ENCODE measurements at regions not wholly inside any gene's neighbourhood (a gene's known extent, or its start where the extent isn't known, plus 50 kb on each side); places are given as distances from the start of the nearest gene placed in this dataset.
A peak's percentile ranks its signal among the peaks of the same experiment; 100 is the strongest.

DNA sequence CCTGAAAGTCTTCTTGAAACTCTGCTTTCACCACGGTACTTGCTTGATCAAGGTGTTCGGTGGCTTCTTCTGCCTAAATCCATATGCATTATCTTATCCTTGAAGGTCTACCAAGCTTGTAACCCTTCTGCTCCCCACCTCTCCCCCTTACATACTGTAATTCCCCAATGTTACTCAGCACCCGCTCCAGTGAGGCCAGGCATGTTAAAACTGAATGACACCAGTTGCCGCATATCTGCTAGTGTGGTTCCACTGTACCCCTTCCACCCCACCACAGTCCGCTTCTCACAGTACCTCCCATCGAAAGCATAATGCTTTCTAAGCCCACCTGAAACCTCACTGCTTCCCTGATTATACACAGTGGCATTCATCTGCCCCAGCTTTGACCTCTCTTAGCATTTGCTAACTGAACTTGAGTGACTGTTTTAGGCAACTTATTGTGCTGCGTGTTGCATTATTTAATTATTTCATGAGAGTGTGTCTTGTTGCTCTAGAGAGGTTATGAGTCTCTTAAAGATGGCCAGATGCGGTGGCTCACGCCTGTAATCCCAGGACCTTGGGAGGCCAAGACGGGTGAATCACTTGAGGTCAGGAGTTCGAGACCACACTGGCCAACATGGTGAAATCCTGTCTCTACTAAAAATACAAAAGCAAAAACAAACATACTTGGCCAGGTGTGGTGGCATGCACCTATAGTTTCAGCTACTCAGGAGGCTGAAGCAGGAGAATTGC, 87.6 kb upstream of the MBNL2 start:
- DNase-seq (ENCODE audit: low read depth), result peak; percentile 52

DNA sequence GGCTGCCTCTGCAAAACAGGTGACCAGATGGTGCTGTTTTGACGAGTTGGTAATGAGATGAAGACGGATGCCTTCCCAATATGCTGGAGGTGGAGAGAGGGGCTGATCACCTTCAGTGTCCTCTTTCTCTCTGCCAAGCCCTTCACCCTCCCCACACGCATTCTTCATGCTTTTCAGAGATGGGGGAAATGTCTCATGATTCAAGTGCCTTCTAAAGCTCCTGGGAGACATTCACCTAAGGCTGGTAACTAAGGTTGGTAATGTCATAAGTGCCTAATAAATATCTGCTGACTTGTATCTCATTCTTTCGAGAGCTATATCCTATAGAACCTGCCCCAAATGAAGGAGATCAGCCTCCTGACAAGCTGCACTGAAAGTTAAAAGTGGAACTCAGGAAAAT, 86.2 kb upstream of the MBNL2 start:
- no peak for DNase-seq (ENCODE audit: low read depth)

DNA sequence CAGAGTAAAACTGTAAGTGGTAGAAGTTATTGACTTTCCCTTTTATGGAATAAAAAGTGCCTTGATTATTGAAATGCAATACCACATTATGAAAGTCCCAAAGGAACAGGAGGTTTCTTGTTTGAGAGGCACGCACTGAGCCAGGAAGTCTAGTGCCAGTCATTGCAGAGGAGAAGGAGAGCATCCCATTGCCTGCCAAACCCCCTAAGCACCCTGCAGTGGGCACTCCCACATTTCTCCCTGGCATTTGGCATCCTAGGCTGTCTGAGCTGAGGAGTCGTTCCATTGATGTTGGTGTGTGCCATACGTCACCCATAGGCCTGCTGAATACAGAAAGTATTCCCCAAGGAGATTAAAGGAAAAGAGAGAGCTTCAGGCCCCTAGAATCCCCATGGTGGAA, 85.7 kb upstream of the MBNL2 start:
- no peak for DNase-seq (ENCODE audit: low read depth)

DNA sequence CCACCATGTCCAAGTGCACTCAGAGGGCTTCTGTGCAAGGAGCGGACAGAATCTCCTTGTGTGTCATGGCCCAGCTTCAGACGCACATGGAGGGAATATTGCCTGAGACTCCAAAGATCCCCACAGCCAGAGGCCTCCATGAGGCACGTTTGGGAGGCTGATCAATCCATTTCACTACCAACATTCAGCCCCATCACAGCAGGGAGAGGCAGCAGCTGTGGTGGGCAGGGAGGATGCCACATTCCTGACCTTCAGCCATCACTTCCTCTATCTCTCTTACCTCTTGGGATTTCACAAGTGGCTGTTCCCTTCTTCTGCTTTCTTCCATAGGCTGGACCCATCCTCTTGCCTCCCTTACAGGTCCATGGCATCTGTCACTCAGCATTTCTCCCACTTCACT, 82.4 kb upstream of the MBNL2 start:
- DNase-seq (ENCODE audit: low read depth), result no peak

DNA sequence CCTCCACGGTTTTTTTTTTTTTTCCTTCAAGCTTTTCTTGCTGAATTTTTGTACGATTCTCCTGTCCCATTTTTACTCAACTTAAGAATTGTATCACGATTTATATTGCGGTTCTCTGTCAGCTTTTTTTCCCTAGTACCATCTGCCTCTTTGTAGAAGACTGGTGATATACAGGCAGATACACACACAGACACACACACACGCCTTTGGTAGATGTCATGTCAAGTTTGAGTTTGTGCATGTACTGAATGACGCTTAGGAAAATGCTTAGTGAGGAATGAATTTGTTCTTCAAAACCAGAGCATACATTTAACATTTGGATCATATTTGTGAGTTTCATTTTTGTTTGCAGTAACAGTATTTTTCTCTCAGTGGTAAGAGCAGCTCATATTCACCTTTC, 82.0 kb upstream of the MBNL2 start:
- no peak for DNase-seq (ENCODE audit: low read depth)

DNA sequence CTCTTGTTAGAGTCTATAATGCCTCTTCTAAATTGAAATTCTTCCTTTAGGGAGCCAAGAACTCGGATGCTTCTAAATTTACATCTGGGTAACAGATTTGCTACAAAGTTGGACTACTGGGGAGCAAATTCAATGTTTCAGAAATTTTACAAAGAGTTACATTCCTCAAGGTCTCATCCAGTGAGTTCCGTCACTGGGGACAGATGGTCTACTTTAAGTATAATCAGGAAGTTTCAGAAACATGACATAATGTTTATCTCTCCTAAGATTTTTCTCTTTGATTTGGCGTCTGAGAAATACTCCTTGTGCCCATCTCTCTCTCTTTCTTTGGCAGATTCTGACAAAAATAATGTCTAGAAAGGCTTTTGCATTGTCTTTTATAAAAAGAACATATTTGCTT, 81.5 kb upstream of the MBNL2 start:
- no peak for DNase-seq (ENCODE audit: low read depth)

DNA sequence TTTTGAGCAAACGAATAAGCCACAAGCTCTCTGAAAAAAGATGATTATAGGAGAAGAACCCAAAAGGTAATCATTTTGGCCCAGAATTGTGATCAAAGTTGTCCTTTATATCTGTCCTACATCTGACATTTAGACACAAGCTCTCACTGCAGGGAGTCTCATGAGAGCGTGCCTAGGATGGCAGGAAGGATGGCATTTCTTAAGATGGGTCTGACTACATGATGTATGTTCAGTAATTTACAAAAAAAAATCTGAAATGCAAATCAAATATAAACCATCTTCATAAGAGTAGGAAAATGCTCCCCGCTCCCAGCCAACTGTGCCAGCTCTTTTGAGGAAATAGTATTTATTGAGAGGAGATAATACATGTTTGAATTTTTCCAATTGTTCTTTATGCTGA, 81.0 kb upstream of the MBNL2 start:
- no peak for DNase-seq (ENCODE audit: low read depth)

DNA sequence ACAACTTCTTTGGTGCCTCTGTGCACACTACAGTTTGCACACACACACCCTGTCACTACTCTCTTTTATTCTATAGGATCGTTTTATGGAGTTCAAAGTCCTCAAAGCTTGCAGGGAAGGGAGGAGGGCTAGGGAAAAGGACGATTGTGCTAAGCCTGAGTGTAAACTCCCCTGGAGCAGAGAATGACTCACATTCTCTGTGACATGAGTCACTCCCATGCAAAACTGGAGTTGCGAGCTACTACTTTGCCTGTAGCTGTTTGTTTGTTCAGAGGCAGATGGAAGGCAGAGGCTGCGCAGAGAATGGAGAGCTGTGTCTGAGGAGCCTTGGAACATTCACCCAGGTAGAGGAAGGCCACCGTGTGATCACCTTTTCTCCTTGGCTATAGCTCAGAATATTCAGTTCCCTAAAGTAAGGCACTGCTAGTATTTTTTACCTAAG, 80.5 kb upstream of the MBNL2 start:
- DNase-seq (ENCODE audit: low read depth), result peak; percentile 94

DNA sequence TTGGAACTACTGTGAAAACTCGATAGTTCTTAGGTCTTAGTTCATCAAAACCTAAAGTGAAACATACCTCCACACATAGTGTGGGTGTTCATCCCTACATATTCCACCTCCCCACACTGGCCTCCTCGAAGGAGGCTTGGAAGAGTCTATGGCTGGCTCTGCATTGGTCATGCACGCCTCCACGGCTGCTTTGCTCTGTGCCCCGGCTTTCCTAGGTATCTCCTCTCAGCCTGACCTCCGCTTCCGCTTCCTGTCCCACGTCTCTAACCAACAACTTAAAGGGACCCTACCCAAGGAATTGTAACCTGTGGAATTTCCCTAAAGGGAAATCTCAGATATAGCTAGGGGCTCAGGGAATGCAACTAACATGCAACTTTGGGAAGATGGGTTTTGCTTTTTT, 79.7 kb upstream of the MBNL2 start:
- DNase-seq (ENCODE audit: low read depth), result peak; percentile 83

DNA sequence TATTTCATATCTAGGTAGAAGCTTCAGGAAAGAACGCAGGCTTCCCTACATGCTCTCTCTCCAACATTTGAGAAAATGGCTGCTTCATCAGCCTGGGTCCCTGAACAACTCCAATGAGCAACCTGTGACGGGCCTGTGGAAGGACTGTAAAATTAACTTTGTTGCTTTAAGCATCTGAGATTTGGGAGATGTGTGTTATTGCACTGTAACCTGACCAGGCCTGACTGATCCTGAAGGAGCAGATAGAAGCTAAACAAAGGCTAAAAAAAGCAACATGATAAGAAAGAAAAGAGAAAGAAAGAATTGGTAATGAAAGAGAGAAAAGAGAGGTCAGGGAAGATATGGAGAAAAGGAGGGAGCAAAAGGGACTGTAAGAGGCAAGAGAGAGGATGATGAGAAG, 77.1 kb upstream of the MBNL2 start:
- DNase-seq (ENCODE audit: low read depth), result no peak

DNA sequence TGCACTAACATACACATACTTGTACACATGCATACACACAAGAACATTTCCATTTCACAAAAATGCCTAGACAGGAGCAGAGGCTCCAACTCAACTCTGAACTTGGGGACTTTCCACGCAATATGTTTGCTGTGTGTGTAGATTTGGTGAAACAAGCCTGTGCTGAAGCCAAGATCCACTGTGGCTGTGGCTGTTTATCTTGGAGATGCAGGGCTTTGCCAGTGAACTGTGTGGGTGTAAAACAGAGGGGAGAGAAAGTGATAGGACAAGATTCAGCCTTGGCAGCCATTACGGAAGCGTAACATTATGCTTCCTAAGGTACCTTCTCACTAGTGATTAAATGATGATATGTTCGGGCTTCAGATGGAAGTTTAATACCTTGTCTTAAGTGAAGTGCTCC, 73.2 kb upstream of the MBNL2 start:
- DNase-seq (ENCODE audit: low read depth), result no peak

DNA sequence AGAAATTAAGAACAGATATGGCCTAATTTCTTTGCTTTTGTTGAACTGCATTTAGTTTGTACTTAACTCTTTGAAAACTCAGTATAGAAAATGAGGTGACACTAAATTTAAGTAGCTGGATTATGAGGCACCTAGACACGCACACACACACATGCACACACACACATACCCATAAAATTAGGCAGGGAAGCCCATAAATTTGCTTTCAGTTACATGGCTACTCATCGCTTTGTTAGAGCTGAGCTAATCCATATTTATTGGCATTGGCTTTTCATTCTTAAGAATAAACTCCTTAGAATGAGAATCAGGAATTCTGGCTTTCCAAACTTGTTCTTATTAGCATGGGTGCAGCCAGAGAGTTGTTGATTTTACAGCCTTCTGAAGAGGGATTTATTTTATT, 61.7 kb upstream of the MBNL2 start:
- DNase-seq (ENCODE audit: low read depth), result no peak

DNA sequence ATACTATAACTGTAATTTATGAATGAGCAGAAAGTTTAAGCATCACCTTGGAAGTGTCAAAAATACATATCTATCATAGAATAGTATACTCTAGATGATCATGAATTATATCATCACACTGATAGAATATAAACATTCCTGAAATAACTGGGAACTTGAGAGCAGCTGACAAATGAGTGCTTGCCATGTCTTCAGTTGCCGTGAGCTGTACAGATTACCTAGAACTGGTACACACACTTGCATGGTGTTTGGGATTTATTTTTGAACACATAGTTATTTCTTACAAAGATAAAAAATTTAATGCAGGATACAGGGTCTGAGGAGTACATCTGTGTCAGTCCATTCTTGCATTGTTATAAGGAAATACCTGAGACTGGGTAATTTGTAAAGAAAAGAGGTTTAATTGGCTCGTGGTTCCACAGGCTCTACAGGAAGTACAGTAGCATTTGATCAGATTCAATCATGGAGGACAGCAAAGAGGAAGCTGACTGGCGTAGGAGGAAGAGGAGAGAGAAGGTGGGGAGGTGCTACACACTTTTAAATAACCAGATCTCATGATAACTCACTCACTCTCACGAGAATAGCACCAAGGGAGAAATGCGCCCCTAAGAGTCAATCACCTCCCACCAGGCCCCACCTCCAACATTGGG, 60.4 kb upstream of the MBNL2 start:
- no peak for DNase-seq (ENCODE audit: low read depth)

DNA sequence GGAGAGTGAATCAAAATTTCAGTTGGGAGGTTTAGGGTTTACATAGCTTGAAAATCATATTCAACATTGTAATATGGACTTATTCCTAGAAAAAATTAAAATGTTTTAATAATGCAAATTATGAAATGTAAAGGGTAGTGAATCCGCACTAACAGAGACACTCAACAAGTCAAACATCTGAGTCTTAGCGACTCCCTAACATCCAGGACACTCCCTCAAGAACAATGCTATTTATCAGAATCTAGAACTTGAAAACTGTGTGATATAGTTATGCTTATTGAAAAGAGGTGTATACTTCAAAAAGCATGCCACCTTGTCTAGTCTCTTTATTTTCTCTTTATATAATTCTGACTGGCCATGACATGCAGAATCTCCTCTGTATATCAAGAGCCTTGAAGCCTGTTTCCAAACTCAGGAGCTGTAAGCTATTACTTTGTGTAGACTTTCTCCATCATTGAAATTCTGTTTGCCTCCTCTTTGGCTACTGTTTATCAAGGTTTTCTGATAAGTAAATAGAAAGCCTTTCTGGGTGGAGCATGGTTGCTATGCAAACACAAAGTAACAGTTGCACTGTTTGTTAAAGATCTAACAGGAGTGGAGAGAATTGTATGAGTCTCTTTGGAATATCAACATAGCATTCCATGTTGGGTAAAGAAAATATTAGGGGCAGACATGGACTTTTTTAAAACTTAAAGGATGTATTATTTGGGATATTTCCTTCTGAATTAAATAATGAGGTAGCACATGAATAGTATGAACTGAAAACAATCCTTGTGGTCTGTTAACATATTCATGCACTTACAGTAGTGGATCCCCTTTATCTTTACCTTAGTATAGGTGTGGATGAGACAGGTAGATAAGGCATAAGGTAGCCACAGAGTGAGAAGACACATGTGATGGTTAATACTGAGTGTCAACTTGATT, 56.4 kb upstream of the MBNL2 start:
- no peak for DNase-seq (ENCODE audit: low read depth)

DNA sequence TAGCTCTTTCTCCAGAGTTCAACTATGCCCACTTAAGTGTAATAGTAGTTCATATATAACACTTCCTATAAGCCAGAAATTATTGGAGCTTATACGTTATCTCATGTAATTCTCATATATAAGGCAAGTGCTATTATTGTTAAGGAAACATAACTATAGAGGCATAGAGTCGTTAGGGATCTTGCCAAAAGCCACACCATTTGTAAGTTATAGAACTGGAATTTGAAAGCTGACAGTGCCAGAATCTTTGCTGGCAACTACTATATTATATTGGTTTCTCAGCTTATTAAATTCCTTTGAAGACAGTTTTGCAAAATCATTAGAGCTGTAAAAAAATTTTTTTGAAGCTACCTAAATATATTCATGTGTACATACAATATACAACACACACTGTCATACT, 51.0 kb upstream of the MBNL2 start:
- no peak for DNase-seq (ENCODE audit: low read depth)

Measured in HT1080 (cell line).